ENCODE measurements at regions not wholly inside any gene's neighbourhood (a gene's known extent, or its start where the extent isn't known, plus 50 kb on each side); places are given as distances from the start of the nearest gene placed in this dataset.

GRCh38 chr4:127143460-127144195, 489.1 kb upstream of the INTU start:
- no peak for DNase-seq

- DNase-seq, result no peak
Measured at GRCh38 chr4:127145006-127145540, 487.7 kb upstream of the INTU start.

GRCh38 chr4:127148165-127148564, 484.6 kb upstream of the INTU start:
- DNase-seq, result no peak

GRCh38 chr4:127149086-127149485, 483.7 kb upstream of the INTU start:
- no peak for DNase-seq

- DNase-seq, result no peak
Measured at GRCh38 chr4:127151941-127152340, 480.8 kb upstream of the INTU start.

- DNase-seq, result no peak
Measured at GRCh38 chr4:127155116-127155515, 477.6 kb upstream of the INTU start.

- DNase-seq, result no peak
Measured at GRCh38 chr4:127155555-127155954, 477.2 kb upstream of the INTU start.

GRCh38 chr4:127162741-127163140, 470.0 kb upstream of the INTU start:
- no peak for DNase-seq

- DNase-seq, result no peak
Measured at GRCh38 chr4:127165971-127166370, 466.8 kb upstream of the INTU start.

- DNase-seq, result no peak
Measured at GRCh38 chr4:127174201-127174600, 458.6 kb upstream of the INTU start.

- no peak for DNase-seq
Measured at GRCh38 chr4:127174616-127175015, 458.1 kb upstream of the INTU start.

- no peak for DNase-seq
Measured at GRCh38 chr4:127179256-127180087, 453.3 kb upstream of the INTU start.

GRCh38 chr4:127181001-127181400, 451.8 kb upstream of the INTU start:
- DNase-seq, result no peak

- DNase-seq, result no peak
Measured at GRCh38 chr4:127182687-127183086, 450.1 kb upstream of the INTU start.

GRCh38 chr4:127188847-127189246, 443.9 kb upstream of the INTU start:
- DNase-seq, result no peak

GRCh38 chr4:127194281-127194680, 438.5 kb upstream of the INTU start:
- DNase-seq, result no peak

GRCh38 chr4:127196655-127197352, 436.0 kb upstream of the INTU start:
- DNase-seq, result no peak

- no peak for DNase-seq
Measured at GRCh38 chr4:127203562-127204200, 429.1 kb upstream of the INTU start.

- no peak for DNase-seq
Measured at GRCh38 chr4:127204322-127204721, 428.4 kb upstream of the INTU start.

GRCh38 chr4:127209580-127210095, 423.1 kb upstream of the INTU start:
- no peak for DNase-seq

GRCh38 chr4:127210893-127211649, 421.7 kb upstream of the INTU start:
- DNase-seq, result no peak
